Neural cell (in vitro differentiated cells): ENCODE measurements at regions not wholly inside any gene's neighbourhood (a gene's known extent, or its start where the extent isn't known, plus 50 kb on each side); places are given as distances from the start of the nearest gene placed in this dataset.

Experiments used
- CTCF ChIP-seq: fragments of 450-650 bp; IDR thresholded peaks from 2 replicates; pipeline ENCODE4 v1.5.1; 2014; ENCODE audit warnings: antibody characterized with exemption, mild to moderate bottlenecking, moderate library complexity; ENCODE audit not compliant: poor library complexity, severe bottlenecking
- EZH2 ChIP-seq: fragments of 200-600, 300-800 bp; shearing (Covaris generic), sonication (generic); IDR thresholded peaks from 2 replicates; pipeline ENCODE4 v1.6.1; 2014; ENCODE audit warnings: antibody characterized with exemption, low read length, borderline replicate concordance, mild to moderate bottlenecking; ENCODE audit not compliant: insufficient read depth, poor library complexity, severe bottlenecking
- POLR2AphosphoS5 ChIP-seq: IDR thresholded peaks from 2 replicates; pipeline ENCODE4 v1.6.1; 2012

- TF ChIP-seq CTCF (no peak), POLR2AphosphoS5 (no peak), EZH2 (no peak)
Measured at GRCh38 chr2:51212374-51212773, 180.4 kb upstream of the NRXN1 start.
